Breast epithelium (tissue), 4 donors: ENCODE measurements at regions not wholly inside any gene's neighbourhood (a gene's known extent, or its start where the extent isn't known, plus 50 kb on each side); places are given as distances from the start of the nearest gene placed in this dataset.
"Not testable (repeated sequence)": the region's sequence is repeated elsewhere in the genome, so short reads cannot be mapped to it uniquely, and the experiment has no call there.

Experiments used
- DNase-seq, 2 donors: peaks; one replicate each; pipeline ENCODE4 v3.0.0-alpha.2; 2019; ENCODE audit warnings: low spot score in 2 of 2
- H3K27ac ChIP-seq, 2 donors: fragments of 200-600 bp; sonication (generic) in 1 of 2; one replicate each; pipeline ENCODE4 v1.5.1; 2016 to 2019; ENCODE audit warnings: mild to moderate bottlenecking in 1 of 2
- H3K27me3 ChIP-seq, 2 donors: fragments of 200-600 bp; sonication (generic) in 1 of 2; one replicate each; pipeline versions ENCODE4 v1.5.1 to v1.6.0; 2017 to 2019; ENCODE audit warnings: control low read depth in 1 of 2, mild to moderate bottlenecking in 1 of 2
- H3K36me3 ChIP-seq: fragments of 200-600 bp; one replicate; pipeline ENCODE4 v1.5.1; 2019
- H3K4me1 ChIP-seq, 2 donors: fragments of 200-600 bp; sonication (generic); one replicate each; pipeline ENCODE4 v1.5.1; 2016 to 2019; ENCODE audit warnings: control low read depth in 1 of 2
- H3K4me3 ChIP-seq, 3 donors: fragments of 200-600 bp; sonication (generic); 1 replicate in 2 of 3; 2 replicates in 1 of 3; pipeline ENCODE4 v1.5.1; 2016 to 2019; ENCODE audit warnings: mild to moderate bottlenecking in 3 of 3, moderate library complexity in 2 of 3
- H3K9me3 ChIP-seq, 2 donors: fragments of 200-600 bp; sonication (generic) in 1 of 2; one replicate each; pipeline ENCODE4 v1.5.1; 2016 to 2019; ENCODE audit warnings: control low read depth in 1 of 2
- CTCF ChIP-seq, 3 donors: fragments of 450-650 bp; IDR thresholded peaks; one replicate each; pipeline ENCODE4 v1.5.1; 2016 to 2017; ENCODE audit warnings: antibody characterized with exemption in 3 of 3, mild to moderate bottlenecking in 3 of 3, moderate library complexity in 3 of 3
- POLR2A ChIP-seq: fragments of 450-650 bp; IDR thresholded peaks from one replicate; pipeline ENCODE4 v1.6.1; 2016; ENCODE audit warnings: antibody characterized with exemption, mild to moderate bottlenecking, moderate library complexity
- POLR2AphosphoS5 ChIP-seq, 3 donors: sonication (generic); formaldehyde crosslinking; IDR thresholded peaks; one replicate each; pipeline ENCODE4 v1.6.1; 2017; ENCODE audit warnings: antibody characterized with exemption in 3 of 3
- intact Hi-C: fragments of 100-400 bp; cut with DNase I; formaldehyde crosslinking; loops from one replicate; pipeline ENCODE4 v1.15.1; 2023; ENCODE audit warnings: low total_unique reads

- TF ChIP-seq POLR2A (no peak), POLR2AphosphoS5 (IDR thresholded peaks at IDR 0.05) (no peak), CTCF (IDR thresholded peaks at IDR 0.05) (no peak)
- H3K36me3 ChIP-seq, result no peaks in the 10 kb centered on the region
- H3K27me3 ChIP-seq, result no peaks in the 10 kb centered on the region
- no peak for DNase-seq
- H3K4me1 ChIP-seq, result no peaks in the 10 kb centered on the region
- H3K4me3 ChIP-seq, result no peak overlapping the region
- H3K9me3 ChIP-seq, result no peaks in the 10 kb centered on the region
- H3K27ac ChIP-seq, result no peak overlapping the region
- intact Hi-C loops, result no loop called here
Measured at GRCh38 chr3:106349191-106349881, 480.5 kb upstream of the CBLB start.

GRCh38 chr3:106355873-106356272, 487.1 kb upstream of the CBLB start:
- intact Hi-C loops, result no loop called here
- Histone ChIP-seq H3K27me3 (no peaks in the 10 kb centered on the region), H3K27ac (no peak overlapping the region), H3K36me3 (no peaks in the 10 kb centered on the region), H3K4me3 (no peak overlapping the region), H3K9me3 (peaks cover 0 to 3% of the 10 kb centered on the region in 2 donors), H3K4me1 (no peaks in the 10 kb centered on the region)
- no peak for DNase-seq
- TF ChIP-seq POLR2AphosphoS5 (IDR thresholded peaks at IDR 0.05), result no peak
- TF ChIP-seq CTCF (IDR thresholded peaks at IDR 0.05), result no peak
- TF ChIP-seq POLR2A, result no peak

- H3K27ac ChIP-seq, result no peak overlapping the region
- no peak overlapping the region for H3K4me3 ChIP-seq
- no peaks in the 10 kb centered on the region for H3K4me1 ChIP-seq
- peaks cover 0 to 3% of the 10 kb centered on the region in 2 donors for H3K9me3 ChIP-seq
- intact Hi-C loops, result no loop called here
- H3K36me3 ChIP-seq, result no peaks in the 10 kb centered on the region
- H3K27me3 ChIP-seq, result no peaks in the 10 kb centered on the region
- no peak for DNase-seq
- no peak for TF ChIP-seq CTCF (IDR thresholded peaks at IDR 0.05)
- TF ChIP-seq POLR2AphosphoS5 (IDR thresholded peaks at IDR 0.05), result no peak
- TF ChIP-seq POLR2A, result no peak
Measured at GRCh38 chr3:106359692-106360091, 490.9 kb upstream of the CBLB start.

DNA sequence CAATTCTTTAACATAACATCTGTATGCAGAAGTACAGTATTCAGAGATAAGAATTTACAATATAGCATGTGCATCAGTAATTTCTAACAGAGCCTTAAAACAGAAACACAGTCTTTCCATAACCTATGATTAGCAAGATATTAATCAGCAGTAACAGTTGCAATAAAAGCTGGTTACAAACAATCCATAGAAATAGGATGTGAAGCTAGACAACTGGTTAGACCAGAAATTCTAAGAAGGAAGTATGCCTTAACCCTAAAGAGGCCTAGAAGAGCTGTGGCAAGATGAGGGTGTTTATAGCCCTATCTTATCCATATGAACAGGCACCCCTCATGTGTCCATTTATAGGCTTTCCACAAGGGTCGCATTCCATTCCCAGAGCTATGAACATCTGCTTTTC, 492.1 kb upstream of the CBLB start:
- H3K9me3 ChIP-seq, H3K27me3 ChIP-seq, intact Hi-C loops, H3K4me3 ChIP-seq, DNase-seq, H3K4me1 ChIP-seq, H3K36me3 ChIP-seq, H3K27ac ChIP-seq: not testable (repeated sequence)

GRCh38 chr3:106364477-106364876, 495.7 kb upstream of the CBLB start:
- intact Hi-C loops, result no loop called here
- H3K27ac ChIP-seq, result no peak overlapping the region
- peaks cover 0 to 3% of the 10 kb centered on the region in 2 donors for H3K9me3 ChIP-seq
- DNase-seq, result no peak
- H3K4me3 ChIP-seq, result no peak overlapping the region
- no peaks in the 10 kb centered on the region for H3K4me1 ChIP-seq
- H3K27me3 ChIP-seq, result no peaks in the 10 kb centered on the region
- TF ChIP-seq CTCF (IDR thresholded peaks at IDR 0.05) (no peak), POLR2A (no peak), POLR2AphosphoS5 (IDR thresholded peaks at IDR 0.05) (no peak)
- no peaks in the 10 kb centered on the region for H3K36me3 ChIP-seq
